NCI-H2107 (cell line): ENCODE measurements at regions not wholly inside any gene's neighbourhood (a gene's known extent, or its start where the extent isn't known, plus 50 kb on each side); places are given as distances from the start of the nearest gene placed in this dataset.
"Not testable (repeated sequence)": the region's sequence is repeated elsewhere in the genome, so short reads cannot be mapped to it uniquely, and the experiment has no call there.

Experiments
- DNase-seq: peaks from one replicate; lab custom pipeline; 2025; lab: John Stamatoyannopoulos, UW

DNA sequence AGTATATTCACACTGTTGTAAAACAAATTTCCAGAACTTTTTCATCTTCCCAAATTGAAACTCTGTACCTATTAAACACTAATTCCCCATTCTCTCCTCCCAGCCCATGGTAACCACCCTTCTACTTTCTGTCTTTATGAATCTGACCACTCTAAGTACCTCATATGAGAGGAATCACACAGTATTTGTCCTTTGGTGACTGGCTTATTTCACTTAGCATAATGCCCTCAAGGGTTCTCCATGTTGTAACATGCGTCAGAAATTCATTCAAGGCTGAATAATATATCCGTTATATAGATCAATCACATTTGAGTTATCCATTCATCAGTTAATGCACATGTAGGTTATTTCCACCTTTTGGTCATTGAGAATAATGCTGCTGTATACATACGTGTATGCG is 162.2 kb downstream of the GOSR1 start:
- not testable (repeated sequence) for DNase-seq

DNA sequence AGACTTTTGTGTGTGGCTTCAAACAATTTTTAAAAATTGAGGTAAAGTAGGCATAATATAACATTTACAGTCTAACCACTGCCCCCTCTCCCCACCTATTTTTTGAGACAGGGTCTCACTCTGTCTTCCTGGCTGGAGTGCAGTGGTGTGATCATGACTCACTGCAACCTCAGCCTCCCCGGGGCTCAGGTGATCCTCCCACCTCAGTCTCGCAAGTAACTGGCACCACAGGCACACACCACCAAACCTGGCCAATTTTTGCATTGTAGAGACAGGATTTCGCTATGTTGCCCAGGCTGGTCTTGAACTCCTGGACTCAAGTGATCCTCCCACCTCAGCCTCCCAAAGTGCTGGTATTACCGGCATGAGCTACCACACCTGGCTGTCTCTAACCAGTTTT is 161.8 kb downstream of the GOSR1 start:
- DNase-seq: not testable (repeated sequence)

DNA sequence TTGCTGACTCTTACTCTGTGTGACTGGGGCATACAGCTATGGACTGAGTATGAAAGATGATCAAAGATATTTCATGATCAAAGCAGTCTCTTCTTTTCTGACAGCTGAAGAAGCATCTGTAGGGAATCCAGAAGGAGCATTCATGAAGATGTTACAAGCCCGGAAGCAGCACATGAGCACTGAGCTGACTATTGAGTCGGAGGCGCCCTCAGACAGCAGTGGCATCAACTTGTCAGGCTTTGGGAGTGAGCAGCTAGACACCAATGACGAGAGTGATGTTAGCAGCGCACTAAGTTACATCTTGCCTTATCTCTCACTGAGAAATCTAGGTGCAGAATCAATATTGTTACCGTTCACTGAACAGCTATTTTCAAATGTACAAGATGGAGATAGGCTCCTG is 154.4 kb downstream of the GOSR1 start:
- not testable (repeated sequence) for DNase-seq

DNA sequence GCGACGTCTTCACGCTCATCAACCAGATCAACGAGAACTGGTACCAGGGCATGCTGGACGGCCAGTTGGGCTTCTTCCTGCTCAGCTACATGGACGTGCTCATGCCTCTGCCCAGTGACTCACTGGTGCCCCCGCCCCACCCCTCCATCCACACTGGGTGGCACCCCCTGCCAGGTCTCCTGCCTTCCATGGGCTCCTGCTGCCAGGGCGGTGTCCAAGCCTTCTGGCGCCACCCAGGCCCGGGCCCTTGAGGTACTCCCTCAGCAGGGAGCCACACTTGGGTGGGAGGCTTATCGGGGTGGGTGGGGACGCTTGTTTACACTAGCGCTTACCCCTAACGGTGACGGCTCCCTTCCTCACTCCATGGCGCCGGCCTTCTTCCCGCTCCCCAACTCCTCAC is 148.2 kb downstream of the GOSR1 start:
- DNase-seq: not testable (repeated sequence)

DNA sequence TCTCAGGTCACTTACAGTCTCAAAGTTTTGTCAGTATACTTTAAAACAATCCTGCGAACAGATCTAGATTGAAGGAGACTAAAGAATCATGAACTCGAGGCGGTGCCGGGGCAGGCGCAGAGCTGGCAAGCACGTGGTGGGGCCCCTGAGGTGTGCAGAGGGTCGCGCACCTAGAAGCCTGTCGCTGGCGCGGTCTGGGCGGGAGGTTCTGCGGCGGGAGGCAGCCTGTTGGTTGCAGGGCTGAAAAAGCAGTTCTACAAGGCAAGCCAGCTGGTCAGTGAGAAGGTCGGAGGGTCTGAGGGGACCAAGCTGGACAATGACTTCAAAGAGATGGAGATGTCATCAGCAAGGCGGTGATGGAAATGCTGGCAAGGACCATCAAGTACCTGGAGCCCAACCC is 147.0 kb downstream of the GOSR1 start:
- DNase-seq: not testable (repeated sequence)

DNA sequence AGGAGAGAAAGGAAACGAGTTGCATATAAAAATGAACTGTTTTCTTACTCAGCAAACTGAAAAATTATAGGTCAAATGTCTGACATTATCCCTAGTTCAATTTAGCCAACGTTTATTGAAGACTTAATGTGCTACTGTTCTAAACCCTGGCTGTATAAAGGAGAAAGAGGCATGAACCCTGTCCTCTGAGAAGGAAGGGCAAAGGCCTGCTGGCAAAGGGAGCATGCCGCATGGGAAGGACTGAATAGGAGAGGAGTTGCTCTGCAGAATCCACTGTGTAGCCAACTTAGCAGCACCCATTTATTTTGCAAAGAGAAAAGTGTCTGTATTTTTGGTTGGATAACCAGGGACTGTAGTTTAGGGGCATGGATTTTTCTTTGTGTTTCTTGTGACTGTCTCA is 132.5 kb downstream of the GOSR1 start:
- DNase-seq: not testable (repeated sequence)

DNA sequence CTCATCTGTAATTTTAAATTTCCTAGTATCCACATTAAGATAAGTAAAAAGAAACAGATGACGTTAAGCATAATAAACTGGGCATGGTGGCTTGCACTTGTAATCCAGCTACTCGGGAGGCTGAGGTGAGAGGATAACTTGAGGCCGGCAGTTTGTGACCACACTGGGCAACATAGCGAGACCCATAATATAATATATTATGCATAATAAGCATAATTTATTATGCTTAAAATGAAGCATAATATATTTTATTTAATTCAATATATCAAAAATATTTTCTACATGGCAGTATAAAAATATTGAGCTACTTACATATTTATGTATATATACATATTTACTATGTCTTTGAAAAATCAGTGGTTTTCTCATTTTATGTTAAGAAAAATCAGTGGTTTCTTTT is 128.3 kb downstream of the GOSR1 start:
- DNase-seq: no peak

DNA sequence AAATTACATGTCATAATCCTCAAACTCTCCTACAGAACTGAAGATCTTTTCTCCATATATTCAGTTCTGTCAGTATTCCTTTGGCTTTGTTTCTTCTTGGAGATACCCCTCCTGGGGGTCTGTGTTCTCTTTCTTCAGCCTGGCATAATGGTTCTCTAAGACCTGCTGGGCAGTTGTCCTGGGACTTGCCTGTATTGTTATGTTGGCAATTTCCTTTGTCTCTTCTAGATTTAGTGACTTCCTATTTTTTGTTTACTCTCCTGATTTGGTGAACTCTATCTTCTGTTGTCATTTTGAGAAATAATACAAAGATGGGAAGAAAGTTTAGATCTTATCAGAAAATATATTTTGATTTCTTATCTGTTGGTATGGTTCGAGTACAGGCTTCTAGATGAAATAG is 127.8 kb downstream of the GOSR1 start:
- DNase-seq: no peak

DNA sequence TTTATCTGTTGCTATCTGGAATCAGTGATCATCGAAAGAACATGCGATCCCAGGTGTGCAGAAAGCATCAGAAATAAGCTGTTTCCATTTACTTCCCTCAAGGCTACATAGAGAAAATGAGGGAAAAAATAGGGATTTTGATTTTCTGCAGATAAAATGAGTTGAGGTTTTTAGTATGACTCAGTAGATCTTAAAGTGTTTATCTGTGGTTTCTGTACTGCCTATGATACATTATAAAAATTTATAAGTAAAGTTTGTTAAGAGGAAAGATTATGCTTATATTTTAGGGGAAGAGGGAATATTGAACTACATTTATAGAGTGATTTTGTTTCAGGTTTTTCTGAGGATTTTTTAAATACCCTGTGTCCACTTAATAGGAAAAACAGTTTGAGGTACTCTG is 125.2 kb downstream of the GOSR1 start:
- DNase-seq: not testable (repeated sequence)

DNA sequence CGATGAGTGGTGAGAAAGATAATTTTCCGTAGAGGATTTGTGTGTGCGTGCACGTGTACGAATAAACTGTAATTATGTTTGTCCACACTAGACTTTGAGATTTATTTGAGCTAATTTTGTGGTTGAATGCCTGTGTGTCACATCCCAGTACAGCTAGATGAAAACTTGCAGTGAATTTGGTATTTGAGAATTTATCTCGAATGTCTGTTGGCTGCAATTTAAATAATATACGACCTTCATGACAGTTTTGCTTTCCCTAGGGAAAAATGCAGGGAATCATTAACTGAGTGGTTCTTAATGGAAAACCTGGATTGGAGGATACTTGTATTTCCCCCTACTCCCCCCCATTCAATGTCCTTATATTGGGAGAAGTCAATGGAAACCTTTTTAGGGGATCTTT is 124.8 kb downstream of the GOSR1 start:
- not testable (repeated sequence) for DNase-seq

DNA sequence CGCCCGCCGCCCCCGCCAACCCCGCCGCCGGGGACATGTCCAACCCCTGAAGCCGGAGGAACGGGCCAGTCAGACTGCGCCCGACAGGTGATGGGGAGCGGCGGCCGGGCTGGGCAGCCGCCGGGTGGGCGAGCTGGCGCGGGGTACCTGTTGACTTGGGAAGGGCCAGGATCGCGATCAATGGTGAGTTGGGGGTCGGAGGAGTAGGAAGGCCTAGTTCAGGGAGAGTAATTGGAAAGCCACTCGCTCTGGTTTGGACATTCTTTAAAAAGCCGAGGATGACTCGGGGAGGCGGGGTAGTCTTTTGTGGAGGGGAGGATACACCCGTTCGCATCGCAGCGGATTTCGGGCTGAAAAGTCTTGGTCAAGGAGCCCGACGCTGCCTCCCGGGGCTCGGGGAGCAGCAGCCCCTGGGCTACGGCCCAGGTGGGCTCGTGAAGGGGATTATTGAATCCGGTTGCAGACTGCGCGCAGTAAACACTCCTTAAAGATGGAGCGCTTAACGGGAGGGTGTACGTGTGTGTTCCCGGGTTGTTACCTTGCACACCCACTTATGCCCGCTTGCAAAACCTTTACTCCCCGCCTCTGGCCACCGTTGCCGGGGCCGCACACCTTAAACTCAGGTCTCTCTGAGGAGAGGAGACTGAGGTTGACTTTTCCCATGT is 123.8 kb downstream of the GOSR1 start:
- no peak for DNase-seq

DNA sequence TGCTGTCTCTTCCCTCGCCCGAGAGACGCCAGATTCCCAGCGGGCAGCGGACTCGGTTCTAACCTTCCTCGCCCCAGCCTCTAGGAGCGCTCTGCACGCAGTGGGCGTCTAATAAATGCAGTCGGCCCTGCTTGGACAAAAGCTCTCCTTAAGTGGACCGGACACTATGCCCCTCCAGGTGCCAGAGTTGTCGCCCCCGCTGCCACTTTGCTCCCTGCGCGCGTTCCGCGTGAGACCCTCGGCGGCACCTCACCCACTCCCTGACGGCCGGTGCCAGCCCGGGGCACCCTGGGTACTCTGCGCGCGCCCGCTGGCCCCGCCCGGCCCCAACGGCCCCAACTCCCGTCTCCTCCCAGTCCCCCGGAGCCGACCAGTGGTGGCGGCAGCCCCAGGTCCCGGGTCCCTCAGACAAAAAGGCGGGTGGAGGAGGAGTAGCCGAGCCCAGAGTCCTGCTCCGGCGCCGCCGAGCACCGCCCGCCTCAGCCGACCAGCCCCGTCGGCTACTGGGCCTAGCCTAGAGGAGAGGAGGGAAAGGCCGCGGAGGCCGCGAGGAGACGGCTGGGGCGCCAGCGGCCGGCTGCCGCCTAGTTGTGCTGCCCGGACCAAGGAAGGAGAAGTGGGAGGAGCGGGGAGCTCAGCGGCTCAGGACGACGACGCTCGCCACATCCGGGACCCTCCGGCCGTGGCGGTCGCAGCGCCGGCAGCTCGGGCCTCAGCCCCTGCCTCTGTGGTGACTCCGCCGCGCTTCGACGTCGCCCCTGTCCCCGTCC is 123.0 kb downstream of the GOSR1 start:
- peak; percentile 64 for DNase-seq

DNA sequence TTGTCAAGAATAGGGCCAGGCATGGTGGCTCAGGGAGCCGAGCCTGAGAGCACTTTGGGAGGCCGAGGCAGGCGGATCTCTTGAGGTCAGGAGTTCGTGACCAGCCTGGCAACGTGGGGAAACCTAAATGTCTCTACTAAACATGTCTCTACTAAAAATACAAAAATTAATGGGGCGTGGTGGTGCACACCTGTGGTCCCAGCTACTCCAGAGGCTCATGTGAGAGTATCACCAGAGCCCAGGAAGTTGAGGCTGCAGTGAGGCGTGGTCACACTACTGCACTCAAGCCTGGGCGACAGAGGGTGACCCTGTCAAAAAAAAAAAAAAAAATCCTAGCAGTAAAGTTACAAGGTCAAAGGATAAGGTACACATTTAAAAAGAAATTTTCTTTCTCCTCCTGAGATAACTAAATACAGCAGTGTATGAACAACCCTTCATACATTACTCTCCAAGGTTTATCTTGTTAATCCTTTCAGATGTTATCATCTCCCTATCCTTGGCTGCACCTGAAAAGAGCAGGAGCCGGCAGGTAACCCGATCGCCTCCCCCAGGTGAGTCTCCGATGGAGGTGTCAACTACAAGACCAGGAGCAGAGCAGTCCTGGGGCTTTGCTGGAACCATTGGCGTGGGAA is 122.3 kb downstream of the GOSR1 start:
- DNase-seq: peak; percentile 19

DNA sequence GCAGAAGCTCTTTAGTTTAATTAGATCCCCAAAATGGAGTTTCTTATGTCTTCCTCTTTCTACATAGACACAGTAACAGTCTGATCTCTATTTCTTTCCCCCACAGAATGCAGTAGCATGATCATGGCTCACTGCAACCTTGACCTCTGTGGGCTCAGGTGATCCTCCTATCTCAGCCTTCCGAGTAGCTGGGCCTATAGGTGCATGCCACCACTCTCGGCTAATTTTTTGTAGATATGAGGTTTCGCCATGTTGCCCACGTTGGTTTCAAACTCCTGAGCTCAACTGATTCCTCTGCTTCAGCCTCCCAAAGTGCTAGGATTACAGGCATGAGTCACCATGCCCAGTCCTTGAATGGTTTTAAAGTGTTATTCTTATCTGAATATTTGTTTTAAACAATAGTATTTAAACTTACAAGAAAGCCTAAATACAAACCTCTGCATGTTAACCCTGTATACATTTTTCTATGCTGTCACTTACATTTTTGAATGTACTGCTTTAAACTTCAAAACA is 120.6 kb downstream of the GOSR1 start:
- no peak for DNase-seq

DNA sequence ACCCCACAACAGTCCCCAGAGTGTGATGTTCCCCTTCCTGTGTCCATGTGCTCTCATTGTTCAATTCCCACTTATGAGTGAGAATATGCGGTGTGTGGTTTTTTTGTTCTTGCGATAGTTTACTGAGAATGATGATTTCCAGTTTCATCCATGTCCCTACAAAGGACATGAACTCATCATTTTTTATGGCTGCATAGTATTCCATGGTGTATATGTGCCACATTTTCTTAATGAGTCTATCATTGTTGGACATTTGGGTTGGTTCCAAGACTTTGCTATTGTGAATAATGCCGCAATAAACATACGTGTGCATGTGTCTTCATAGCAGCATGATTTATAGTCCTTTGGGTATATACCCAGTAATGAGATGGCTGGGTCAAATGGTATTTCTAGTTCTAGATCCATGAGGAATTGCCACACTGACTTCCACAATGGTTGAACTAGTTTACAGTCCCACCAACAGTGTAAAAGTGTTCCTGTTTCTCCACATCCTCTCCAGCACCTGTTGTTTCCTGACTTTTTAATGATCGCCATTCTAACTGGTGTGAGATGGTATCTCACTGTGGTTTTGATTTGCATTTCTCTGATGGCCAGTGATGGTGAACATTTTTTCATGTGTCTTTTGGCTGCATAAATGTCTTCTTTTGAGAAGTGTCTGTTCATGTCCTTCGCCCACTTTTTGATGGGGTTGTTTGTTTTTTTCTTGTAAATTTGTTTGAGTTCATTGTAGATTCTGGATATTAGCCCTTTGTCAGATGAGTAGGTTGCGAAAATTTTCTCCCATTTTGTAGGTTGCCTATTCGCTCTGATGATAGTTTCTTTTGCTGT is 120.0 kb downstream of the GOSR1 start:
- DNase-seq: not testable (repeated sequence)

DNA sequence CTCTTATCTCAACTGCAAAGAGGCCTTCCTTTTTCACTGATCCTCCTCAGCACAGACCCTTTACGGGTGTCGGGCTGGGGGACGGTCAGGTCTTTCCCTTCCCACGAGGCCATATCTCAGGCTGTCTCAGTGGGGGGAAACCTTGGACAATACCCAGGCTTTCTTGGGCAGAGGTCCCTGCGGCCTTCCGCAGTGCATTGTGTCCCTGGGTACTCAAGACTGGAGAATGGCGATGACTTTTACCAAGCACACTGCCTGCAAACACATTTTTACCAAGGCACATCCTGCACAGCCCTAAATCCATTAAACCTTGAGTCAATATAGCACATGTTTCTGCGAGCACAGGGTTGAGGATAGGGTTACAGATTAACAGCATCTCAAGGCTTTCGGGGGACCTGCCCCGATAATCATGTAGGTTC is 117.8 kb downstream of the GOSR1 start:
- not testable (repeated sequence) for DNase-seq

DNA sequence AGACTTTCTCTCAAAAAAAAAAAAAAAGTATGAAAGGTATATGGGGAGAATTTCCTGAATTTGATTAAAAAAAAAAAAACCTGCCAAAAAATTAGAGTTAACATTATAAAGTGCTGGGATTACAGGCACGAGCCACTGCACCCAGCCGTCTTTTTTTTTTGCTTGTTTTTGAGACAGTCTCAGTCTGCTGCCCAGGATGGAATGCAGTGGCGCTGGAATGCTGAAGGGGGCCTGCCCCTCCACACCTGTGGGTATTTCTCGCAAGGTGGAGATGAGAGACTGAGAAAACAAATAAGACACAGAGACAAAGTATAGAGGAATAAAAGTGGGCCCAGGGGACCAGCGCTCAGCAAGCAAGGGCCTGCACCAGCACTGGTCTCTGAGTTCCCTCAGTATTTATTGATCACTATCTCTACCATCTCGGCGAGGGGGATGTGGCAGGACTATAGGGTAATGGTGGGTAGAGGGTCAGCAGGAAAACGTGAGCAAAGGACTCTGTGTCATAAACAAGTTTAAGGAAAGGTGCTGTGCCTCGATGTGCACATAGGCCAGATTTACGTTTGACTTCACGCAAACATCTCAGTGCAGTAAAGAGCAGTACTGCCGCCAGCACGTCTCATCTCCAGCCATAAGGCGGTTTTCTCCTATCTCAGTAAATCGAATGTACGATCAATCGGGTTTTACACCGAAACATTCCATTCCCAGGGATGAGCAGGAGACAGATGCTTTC is 117.2 kb downstream of the GOSR1 start:
- no peak for DNase-seq

DNA sequence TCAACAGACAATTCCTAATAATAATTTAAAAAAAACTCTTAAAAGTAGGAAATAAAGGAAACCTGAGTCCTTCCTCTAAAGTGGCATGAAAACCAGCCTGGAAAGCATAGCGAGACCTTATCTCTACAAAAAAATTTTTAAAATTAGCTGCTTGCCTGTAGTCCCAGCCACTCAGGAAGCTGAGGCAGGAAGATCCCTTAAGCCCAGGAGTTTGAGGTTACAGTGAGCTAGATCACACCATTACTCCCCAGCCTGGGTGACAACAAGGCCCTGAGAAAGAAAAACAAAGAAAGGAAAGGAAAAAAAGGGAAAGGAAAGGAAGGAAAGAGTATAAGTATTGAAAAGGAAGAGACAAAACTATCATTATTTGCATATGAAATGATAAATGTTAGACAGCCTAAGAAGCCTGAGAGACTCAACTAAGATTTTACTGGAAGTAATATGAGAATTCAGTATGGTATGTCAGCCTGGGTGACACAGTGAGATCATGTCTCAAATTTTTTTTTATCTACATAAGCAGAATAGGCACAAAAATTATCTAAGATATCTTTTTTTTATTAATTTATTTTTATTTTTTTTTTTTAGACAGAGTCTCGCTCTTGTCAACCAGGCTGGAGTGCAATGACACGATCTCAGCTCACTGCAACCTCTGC is 113.0 kb downstream of the GOSR1 start:
- DNase-seq: no peak

DNA sequence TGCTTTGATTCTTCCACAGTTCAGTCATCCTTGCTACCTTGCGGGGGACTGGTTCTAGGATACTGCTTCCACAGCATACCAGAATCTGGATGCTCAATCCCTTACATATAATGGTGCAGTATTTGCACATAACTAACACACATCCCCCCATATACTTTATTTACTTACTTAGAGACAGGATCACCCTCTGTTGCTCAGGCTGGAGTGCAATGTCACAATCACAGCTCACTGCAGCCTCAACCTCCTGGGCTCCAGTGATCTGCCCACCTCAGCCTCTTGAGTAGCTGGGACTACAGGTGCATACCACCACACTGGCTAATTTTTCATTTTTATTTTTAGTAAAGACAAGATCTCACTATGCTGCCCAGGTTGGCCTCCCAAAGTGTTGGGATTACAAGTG is 112.2 kb downstream of the GOSR1 start:
- DNase-seq: no peak

DNA sequence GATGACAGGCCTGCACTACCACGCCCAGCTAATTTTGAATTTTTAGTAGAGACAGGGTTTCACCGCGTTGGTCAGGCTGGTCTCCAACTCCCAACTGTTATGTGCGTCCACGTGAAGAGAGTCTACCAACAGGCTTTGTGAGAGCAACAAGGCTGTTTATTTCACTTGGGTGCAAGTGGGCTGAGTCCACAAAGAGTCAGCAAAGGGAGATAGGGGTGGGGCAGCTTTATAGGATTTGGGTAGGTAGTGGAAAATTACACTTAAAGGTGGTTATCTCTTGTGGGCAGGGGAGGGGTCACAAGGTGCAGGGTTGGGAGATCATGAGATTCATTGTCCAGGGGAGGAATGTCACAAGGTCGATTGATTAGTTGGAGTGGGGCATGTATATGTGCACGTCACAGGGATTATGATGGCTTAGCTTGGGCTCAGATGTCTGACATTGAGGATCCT is 111.6 kb downstream of the GOSR1 start:
- DNase-seq: no peak
